ENCODE measurements at regions not wholly inside any gene's neighbourhood (a gene's known extent, or its start where the extent isn't known, plus 50 kb on each side); places are given as distances from the start of the nearest gene placed in this dataset.

GRCh38 chr12:125577334-125577733 is 512.1 kb downstream of the AACS start:
- no peak for TF ChIP-seq CTCF (IDR thresholded peaks at IDR 0.05; ENCODE audit: insufficient read depth, low read length)
- H3K4me3 ChIP-seq (ENCODE audit: low read depth, low read length): no peak overlapping the region
- DNase-seq (ENCODE audit: low read depth): no peak

GRCh38 chr12:125579916-125580315 is 514.7 kb downstream of the AACS start:
- no peak overlapping the region for H3K4me3 ChIP-seq (ENCODE audit: low read depth, low read length)
- TF ChIP-seq CTCF (IDR thresholded peaks at IDR 0.05; ENCODE audit: insufficient read depth, low read length): no peak
- no peak for DNase-seq (ENCODE audit: low read depth)

- H3K4me3 ChIP-seq (ENCODE audit: low read depth, low read length): no peak overlapping the region
- DNase-seq (ENCODE audit: low read depth): no peak
- no peak for TF ChIP-seq CTCF (IDR thresholded peaks at IDR 0.05; ENCODE audit: insufficient read depth, low read length)
Measured at GRCh38 chr12:125583071-125583470, 517.8 kb downstream of the AACS start.

- TF ChIP-seq CTCF (IDR thresholded peaks at IDR 0.05; ENCODE audit: insufficient read depth, low read length): no peak
- no peak for DNase-seq (ENCODE audit: low read depth)
Measured at GRCh38 chr12:125586441-125586840, 521.2 kb downstream of the AACS start.

GRCh38 chr12:125593269-125593668 is 528.0 kb downstream of the AACS start:
- TF ChIP-seq CTCF (IDR thresholded peaks at IDR 0.05; ENCODE audit: insufficient read depth, low read length): no peak
- DNase-seq (ENCODE audit: low read depth): no peak
- H3K4me3 ChIP-seq (ENCODE audit: low read depth, low read length): no peak overlapping the region

More at GRCh38 chr12:125586441-125586840, 521.2 kb downstream of the AACS start:
- no peak overlapping the region for H3K4me3 ChIP-seq (ENCODE audit: low read depth, low read length)

GRCh38 chr12:125604976-125605375 is 539.7 kb downstream of the AACS start:
- no peak for TF ChIP-seq CTCF (IDR thresholded peaks at IDR 0.05; ENCODE audit: insufficient read depth, low read length)
- no peak overlapping the region for H3K4me3 ChIP-seq (ENCODE audit: low read depth, low read length)
- no peak for DNase-seq (ENCODE audit: low read depth)

GRCh38 chr12:125606312-125606711 is 541.1 kb downstream of the AACS start:
- no peak overlapping the region for H3K4me3 ChIP-seq (ENCODE audit: low read depth, low read length)
- no peak for TF ChIP-seq CTCF (IDR thresholded peaks at IDR 0.05; ENCODE audit: insufficient read depth, low read length)
- DNase-seq (ENCODE audit: low read depth): no peak

All from fibroblast of the aortic adventitia (primary cell).